HG02973 (cell line): ENCODE measurements at regions not wholly inside any gene's neighbourhood (a gene's known extent, or its start where the extent isn't known, plus 50 kb on each side); places are given as distances from the start of the nearest gene placed in this dataset.

ENCODE experiments used
- ATAC-seq: cut with Tn5 transposase; IDR thresholded peaks from one replicate; pipeline ENCODE4 v1.9.1; 2021; ENCODE audit warnings: moderate library complexity; ENCODE audit not compliant: unreplicated experiment

GRCh38 chr3:116767726-116768125 lies 58.1 kb downstream of the TUSC7 start:
- no peak for ATAC-seq

GRCh38 chr3:116770815-116771450 lies 61.4 kb downstream of the TUSC7 start:
- ATAC-seq: peak; percentile 98

GRCh38 chr3:116776880-116777785 lies 67.6 kb downstream of the TUSC7 start:
- no peak for ATAC-seq

GRCh38 chr3:116785226-116785625 lies 75.6 kb downstream of the TUSC7 start:
- ATAC-seq: no peak

GRCh38 chr3:116802651-116803050 lies 93.1 kb downstream of the TUSC7 start:
- no peak for ATAC-seq

GRCh38 chr3:116806351-116806750 lies 96.8 kb downstream of the TUSC7 start:
- ATAC-seq: no peak

GRCh38 chr3:116808725-116809124 lies 99.1 kb downstream of the TUSC7 start:
- no peak for ATAC-seq

GRCh38 chr3:116809208-116809607 lies 99.6 kb downstream of the TUSC7 start:
- no peak for ATAC-seq

- no peak for ATAC-seq
Observed at GRCh38 chr3:116811754-116812153, 102.2 kb downstream of the TUSC7 start.

GRCh38 chr3:116812949-116813348 lies 103.4 kb downstream of the TUSC7 start:
- ATAC-seq: no peak

GRCh38 chr3:116815321-116815720 lies 105.7 kb downstream of the TUSC7 start:
- ATAC-seq: no peak

GRCh38 chr3:116815831-116816588 lies 106.4 kb downstream of the TUSC7 start:
- no peak for ATAC-seq

- no peak for ATAC-seq
Observed at GRCh38 chr3:116821371-116821770, 111.8 kb downstream of the TUSC7 start.

- no peak for ATAC-seq
Observed at GRCh38 chr3:116824208-116824607, 114.6 kb downstream of the TUSC7 start.

- ATAC-seq: no peak
Observed at GRCh38 chr3:116833202-116833601, 123.6 kb downstream of the TUSC7 start.

- no peak for ATAC-seq
Observed at GRCh38 chr3:116834816-116835215, 125.2 kb downstream of the TUSC7 start.

- no peak for ATAC-seq
Observed at GRCh38 chr3:116835658-116836057, 126.1 kb downstream of the TUSC7 start.

GRCh38 chr3:116836286-116836685 lies 126.7 kb downstream of the TUSC7 start:
- no peak for ATAC-seq

- no peak for ATAC-seq
Observed at GRCh38 chr3:116837483-116837882, 127.9 kb downstream of the TUSC7 start.

- no peak for ATAC-seq
Observed at GRCh38 chr3:116841003-116841735, 131.6 kb downstream of the TUSC7 start.
